ENCODE measurements at regions not wholly inside any gene's neighbourhood (a gene's known extent, or its start where the extent isn't known, plus 50 kb on each side); places are given as distances from the start of the nearest gene placed in this dataset.

- TF ChIP-seq ATF3 (IDR thresholded peaks at IDR 0.05): peak; percentile 75
Measured at GRCh38 chr4:97498875-97499274, 644.4 kb downstream of the STPG2 start (continued).

GRCh38 chr4:97500423-97500822 lies 642.9 kb downstream of the STPG2 start:
- H3K4me2 ChIP-seq (ENCODE audit: low read length): no peak overlapping the region
- no peaks in the 10 kb centered on the region for H3K27me3 ChIP-seq (ENCODE audit: insufficient read depth, low read length)
- H3K79me2 ChIP-seq (ENCODE audit: insufficient read depth, low read length): no peaks in the 10 kb centered on the region
- H3K9me2 ChIP-seq (ENCODE audit: insufficient read depth): no peaks in the 10 kb centered on the region
- no peaks in the 10 kb centered on the region for H3K9me3 ChIP-seq (ENCODE audit: control insufficient read depth in 1 of 2, insufficient read depth in 1 of 2, low read depth in 1 of 2, low read length in 2 of 2)
- peak overlapping the region; percentile 93; the same call in 1 of the 2 replicates for H3K27ac ChIP-seq (ENCODE audit: low read depth, low read length)
- ATAC-seq (no peak), DNase-seq (ENCODE audit: low read depth, low spot score) (no peak)
- H3K4me1 ChIP-seq (ENCODE audit: control insufficient read depth in 1 of 2, insufficient read depth in 2 of 2, low read length in 2 of 2): peaks cover 39 to 50% of the 10 kb centered on the region in 2 experiments
- no TSS peak for BruUV-seq (replicated peaks)
- ChIA-PET RAD21 (ENCODE audit: low non-redundant PET in 1 of 2, low total read pairs in 2 of 2, uncharacterized antibody in 2 of 2, unreplicated experiment in 2 of 2) (no interaction called here), CTCF (no interaction called here), POLR2A (no interaction called here)
- intact Hi-C loops (cut with micrococcal nuclease): no loop called here
- no peaks in the 10 kb centered on the region for H4K20me1 ChIP-seq (ENCODE audit: insufficient read depth)
- H3K9ac ChIP-seq (ENCODE audit: low read length): no peak overlapping the region
- H3K36me3 ChIP-seq (ENCODE audit: control insufficient read depth in 1 of 2, insufficient read depth in 2 of 2, low read length in 2 of 2): no peaks in the 10 kb centered on the region
- no peak overlapping the region for H3K4me3 ChIP-seq (replicated peaks in 1 of 2; ENCODE audit: low read depth in 1 of 2, low read length in 2 of 2)
- peak overlapping the region; percentile 93 for H2AFZ ChIP-seq (ENCODE audit: low read depth, low read length, poor library complexity, severe bottlenecking)
- TF ChIP-seq TCF7L2 (IDR thresholded peaks at IDR 0.05; ENCODE audit: borderline replicate concordance, extremely low read depth, insufficient read depth, insufficient read length): no peak
- no peak for TF ChIP-seq CTCF (IDR thresholded peaks at IDR 0.05 in 2 of 3, conservative IDR thresholded peaks at IDR 0.05 in 1 of 3; ENCODE audit: borderline replicate concordance in 1 of 3, insufficient read depth in 1 of 3, low read depth in 2 of 3, low read length in 2 of 3)
- TF ChIP-seq ELF1 (IDR thresholded peaks at IDR 0.05; ENCODE audit: borderline replicate concordance, low read depth): no peak
- TF ChIP-seq FOSL1 (IDR thresholded peaks at IDR 0.05; ENCODE audit: low read depth): no peak
- TF ChIP-seq POLR2A (IDR thresholded peaks at IDR 0.05; ENCODE audit: borderline replicate concordance, extremely low read depth, insufficient read depth, insufficient read length): no peak
- no peak for TF ChIP-seq YY1 (IDR thresholded peaks at IDR 0.05; ENCODE audit: extremely low read depth, insufficient replicate concordance, low read depth, low read length)
- no peak for TF ChIP-seq REST (IDR thresholded peaks at IDR 0.05; ENCODE audit: low read depth)
- TF ChIP-seq POLR2AphosphoS5 (IDR thresholded peaks at IDR 0.05; ENCODE audit: low read depth, low read length): no peak
- no peak for TF ChIP-seq ZNF274 (IDR thresholded peaks at IDR 0.05; ENCODE audit: low read depth, low read length)
- TF ChIP-seq EZH2 (IDR thresholded peaks at IDR 0.05): no peak
- no peak for TF ChIP-seq ATF3 (IDR thresholded peaks at IDR 0.05)
- TF ChIP-seq ZBTB33 (IDR thresholded peaks at IDR 0.05; ENCODE audit: extremely low read depth, insufficient replicate concordance, low read length): no peak
- TF ChIP-seq ZFX (IDR thresholded peaks at IDR 0.05): no peak
- TF ChIP-seq CEBPB (IDR thresholded peaks at IDR 0.05; ENCODE audit: low read depth): no peak
- no peak for TF ChIP-seq SP1 (IDR thresholded peaks at IDR 0.05; ENCODE audit: low read depth)
- no peak for TF ChIP-seq SIN3A (IDR thresholded peaks at IDR 0.05; ENCODE audit: low read depth)
